ENCODE measurements at regions not wholly inside any gene's neighbourhood (a gene's known extent, or its start where the extent isn't known, plus 50 kb on each side); places are given as distances from the start of the nearest gene placed in this dataset.

DNA sequence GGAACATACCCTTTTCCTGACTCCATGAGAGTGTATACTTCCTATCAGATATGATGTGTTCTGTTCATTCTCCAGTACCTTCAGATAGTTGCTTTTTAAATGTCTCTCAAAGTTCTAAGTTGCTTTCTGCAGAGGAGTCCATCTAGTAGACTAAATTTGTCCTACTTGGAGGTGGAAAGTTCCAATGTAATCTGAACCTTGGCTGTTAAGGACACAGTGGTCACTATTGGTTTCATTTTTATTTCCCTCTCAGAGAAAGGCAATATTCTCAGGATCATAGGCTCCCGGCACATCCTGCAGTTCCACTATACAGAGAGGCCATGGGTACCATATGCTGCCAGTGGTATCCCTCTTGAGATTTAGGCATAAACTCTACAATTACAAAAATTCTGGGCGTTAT lies 634.6 kb downstream of the LRRC70 start:
- no TSS peak for BruUV-seq (replicated peaks)
- intact Hi-C loops (cut with micrococcal nuclease) = no loop called here

GRCh38 chr5:63211448-63212132 lies 633.0 kb downstream of the LRRC70 start:
- Histone ChIP-seq H3K27me3 (ENCODE audit: control insufficient read depth in 2 of 2, insufficient read depth in 2 of 2, low read length in 2 of 2) (no peaks in the 10 kb centered on the region), H3K79me2 (ENCODE audit: control insufficient read depth, insufficient read depth, low read length) (no peaks in the 10 kb centered on the region), H3K9me3 (replicated peaks; ENCODE audit: control insufficient read depth, insufficient read depth, low read depth, low read length) (no peaks in the 10 kb centered on the region; the same call in 1 of the 2 replicates), H4K20me1 (replicated peaks; ENCODE audit: control insufficient read depth, insufficient read depth, low read length) (no peaks in the 10 kb centered on the region), H3K9ac (ENCODE audit: insufficient read depth in 1 of 2, low read depth in 2 of 2, low read length in 2 of 2) (no peak overlapping the region), H2AFZ (ENCODE audit: low read depth, low read length) (no peak overlapping the region), H3K4me3 (no peak overlapping the region), H3K4me2 (ENCODE audit: insufficient read depth, low read length) (no peak overlapping the region), H3K27ac (ENCODE audit: extremely low read depth, low read depth, low read length) (no peak overlapping the region), H3K36me3 (ENCODE audit: control insufficient read depth, insufficient read depth, low read length) (no peaks in the 10 kb centered on the region), H3K9me1 (ENCODE audit: control insufficient read depth, insufficient read depth, low read length) (no peaks in the 10 kb centered on the region), H3K4me1 (replicated peaks in 1 of 2; ENCODE audit: control insufficient read depth in 2 of 2, insufficient read depth in 2 of 2, low read length in 2 of 2) (no peaks in the 10 kb centered on the region)
- ChIA-PET CTCF (ENCODE audit: low intra/inter-chr PET ratio) (no interaction called here), POLR2A (interaction anchor here (0.7 kb wide), 1 partner anchor 29 kb away, joined by 4 read pairs; no protein-coding TSS in a partner anchor)
- intact Hi-C loops (cut with micrococcal nuclease) (no loop called here), in situ Hi-C loops (cut with MboI) (no loop called here)
- 4% methylated on average over 2 of the region's 2 CpGs for WGBS (ENCODE audit: insufficient coverage, low coverage, missing lambda C conversion rate)
- no peak for DNase-seq (ENCODE audit: extremely low read depth in 1 of 4, low spot score in 3 of 4)
- FAIRE-seq = no peak
- BruUV-seq (replicated peaks) = no TSS peak
- no peak for ATAC-seq
- no peak for TF ChIP-seq CBX8 (IDR thresholded peaks at IDR 0.05; ENCODE audit: borderline replicate concordance, extremely low read depth, low read depth, low read length, poor library complexity, severe bottlenecking)
- TF ChIP-seq ZNF239 (CRISPR knock-in tag; IDR thresholded peaks at IDR 0.05) = no peak
- no peak for TF ChIP-seq ZBED1 (IDR thresholded peaks at IDR 0.05)
- TF ChIP-seq CHD2 (IDR thresholded peaks at IDR 0.05; ENCODE audit: low read depth, low read length) = no peak
- no peak for TF ChIP-seq ZFX (CRISPR knock-in tag; IDR thresholded peaks at IDR 0.05)
- no peak for TF ChIP-seq HOMEZ (CRISPR knock-in tag; IDR thresholded peaks at IDR 0.05)

More for the DNA sequence above, 634.6 kb downstream of the LRRC70 start:
- in situ Hi-C loops (cut with MboI) = no loop called here
- FAIRE-seq (no peak), DNase-seq (ENCODE audit: extremely low read depth in 1 of 4, low spot score in 3 of 4) (no peak), ATAC-seq (no peak)
- Histone ChIP-seq H3K4me2 (ENCODE audit: insufficient read depth, low read length) (no peak overlapping the region), H3K9ac (ENCODE audit: insufficient read depth in 1 of 2, low read depth in 2 of 2, low read length in 2 of 2) (no peak overlapping the region), H3K79me2 (ENCODE audit: control insufficient read depth, insufficient read depth, low read length) (no peaks in the 10 kb centered on the region), H3K36me3 (ENCODE audit: control insufficient read depth, insufficient read depth, low read length) (no peaks in the 10 kb centered on the region), H3K4me1 (replicated peaks in 1 of 2; ENCODE audit: control insufficient read depth in 2 of 2, insufficient read depth in 2 of 2, low read length in 2 of 2) (no peaks in the 10 kb centered on the region), H3K27me3 (ENCODE audit: control insufficient read depth in 2 of 2, insufficient read depth in 2 of 2, low read length in 2 of 2) (no peaks in the 10 kb centered on the region), H3K27ac (ENCODE audit: extremely low read depth, low read depth, low read length) (no peak overlapping the region), H2AFZ (ENCODE audit: low read depth, low read length) (no peak overlapping the region), H3K9me1 (ENCODE audit: control insufficient read depth, insufficient read depth, low read length) (no peaks in the 10 kb centered on the region), H3K9me3 (replicated peaks; ENCODE audit: control insufficient read depth, insufficient read depth, low read depth, low read length) (no peaks in the 10 kb centered on the region; the same call in 1 of the 2 replicates), H3K4me3 (no peak overlapping the region), H4K20me1 (replicated peaks; ENCODE audit: control insufficient read depth, insufficient read depth, low read length) (no peaks in the 10 kb centered on the region)
- ChIA-PET CTCF (ENCODE audit: low intra/inter-chr PET ratio) (no interaction called here), POLR2A (no interaction called here)
- no peak for TF ChIP-seq CHD1 (IDR thresholded peaks at IDR 0.05; ENCODE audit: low read length)
- 6% methylated on average over 2 of the region's 2 CpGs for WGBS (ENCODE audit: insufficient coverage, low coverage, missing lambda C conversion rate)

All from K562 (cell line).